Endodermal cell (in vitro differentiated cells): ENCODE measurements at regions not wholly inside any gene's neighbourhood (a gene's known extent, or its start where the extent isn't known, plus 50 kb on each side); places are given as distances from the start of the nearest gene placed in this dataset.

ENCODE experiments used
- DNase-seq: peaks from one replicate; pipeline ENCODE4 v3.0.0-alpha.2; 2017
- H3K27ac ChIP-seq: 2 replicates; pipeline ENCODE4 v1.5.1; 2013; ENCODE audit warnings: mild to moderate bottlenecking, low read depth, low read length, moderate library complexity
- H3K27me3 ChIP-seq: 2 replicates; pipeline ENCODE4 v1.6.1; 2013; ENCODE audit warnings: mild to moderate bottlenecking, low read length, moderate library complexity; ENCODE audit not compliant: insufficient read depth, control insufficient read depth, poor library complexity, severe bottlenecking
- H3K36me3 ChIP-seq: 2 replicates; pipeline ENCODE4 v1.7.0; 2013; ENCODE audit warnings: mild to moderate bottlenecking, low read length, moderate library complexity; ENCODE audit not compliant: control insufficient read depth, insufficient read depth
- H3K4me1 ChIP-seq: one replicate; pipeline ENCODE4 v1.7.0; 2013; ENCODE audit warnings: low read length; ENCODE audit not compliant: control insufficient read depth, insufficient read depth
- H3K4me3 ChIP-seq: 2 replicates; pipeline ENCODE4 v1.5.1; 2013; ENCODE audit warnings: mild to moderate bottlenecking, low read length, moderate library complexity
- H3K9ac ChIP-seq: 2 replicates; pipeline ENCODE4 v1.6.1; 2013; ENCODE audit warnings: mild to moderate bottlenecking, low read length, moderate library complexity; ENCODE audit not compliant: poor library complexity, severe bottlenecking; ENCODE audit errors: extremely low read depth
- H3K9me3 ChIP-seq: 2 replicates; pipeline ENCODE4 v1.6.1; 2013; ENCODE audit warnings: mild to moderate bottlenecking, low read length, moderate library complexity; ENCODE audit not compliant: control insufficient read depth
- H3K27ac Mint-ChIP-seq: 2 replicates; pipeline ENCODE4 v1.8.0; 2020; ENCODE audit warnings: mixed read lengths
- H3K27me3 Mint-ChIP-seq: 2 replicates; pipeline ENCODE4 v1.8.0; 2021; ENCODE audit warnings: mild to moderate bottlenecking, mixed read lengths; ENCODE audit not compliant: insufficient read depth
- H3K36me3 Mint-ChIP-seq: 2 replicates; pipeline ENCODE4 v1.8.0; 2020; ENCODE audit warnings: low read depth, mixed read lengths
- H3K4me1 Mint-ChIP-seq: 2 replicates; pipeline ENCODE4 v1.8.0; 2020; ENCODE audit warnings: mixed read lengths
- H3K4me3 Mint-ChIP-seq: 2 replicates; pipeline ENCODE4 v1.8.0; 2020; ENCODE audit warnings: mild to moderate bottlenecking, moderate library complexity, mixed read lengths
- H3K9me3 Mint-ChIP-seq: 2 replicates; pipeline ENCODE4 v1.8.0; 2020; ENCODE audit warnings: mild to moderate bottlenecking, mixed read lengths
- CTCF ChIP-seq: fragments of 200-600 bp; sonication (generic); conservative IDR thresholded peaks from 2 replicates; pipeline ENCODE4 v1.5.0; 2021; ENCODE audit warnings: antibody characterized with exemption, mild to moderate bottlenecking
- WGBS, 2 experiments: methylation state at CpG; one replicate each; pipeline versions ENCODE4 v1.1.5 to v1.1.7; 2013; ENCODE audit warnings: missing lambda C conversion rate in 2 of 2, mixed read lengths in 1 of 2; ENCODE audit not compliant: insufficient coverage in 1 of 2, insufficient read length in 1 of 2; 5-methylcytosine and 5-hydroxymethylcytosine counted together

- Histone ChIP-seq H3K4me1 (no peaks in the 10 kb centered on the region), H3K27ac (no peak overlapping the region), H3K27me3 (no peaks in the 10 kb centered on the region), H3K4me3 (no peak overlapping the region), H3K9ac (no peak overlapping the region), H3K36me3 (no peaks in the 10 kb centered on the region), H3K9me3 (peaks cover 40% of the 10 kb centered on the region)
- Mint-ChIP-seq H3K4me3 (no peak overlapping the region), H3K36me3 (peaks cover 9% of the 10 kb centered on the region), H3K27ac (no peak overlapping the region), H3K4me1 (peaks cover 4% of the 10 kb centered on the region), H3K27me3 (peaks cover 31% of the 10 kb centered on the region), H3K9me3 (peaks cover 54% of the 10 kb centered on the region)
- no peak for DNase-seq
- no peak for TF ChIP-seq CTCF
- WGBS, 2 experiments: 96% methylated on average over 1 of the region's 1 CpG; no CpG with 5 or more reads in 1 of the 2 experiments
These were observed 384.5 kb upstream of the GHITM start for GRCh38 chr10:83754857-83755256.

- Histone ChIP-seq H3K9ac (no peak overlapping the region), H3K9me3 (no peaks in the 10 kb centered on the region), H3K4me3 (no peak overlapping the region), H3K27me3 (no peaks in the 10 kb centered on the region), H3K27ac (no peak overlapping the region), H3K4me1 (no peaks in the 10 kb centered on the region), H3K36me3 (no peaks in the 10 kb centered on the region)
- H3K9me3 Mint-ChIP-seq: peaks cover 7% of the 10 kb centered on the region
- H3K4me1 Mint-ChIP-seq: peaks cover 14% of the 10 kb centered on the region
- DNase-seq: no peak
- no peak overlapping the region for H3K27ac Mint-ChIP-seq
- H3K27me3 Mint-ChIP-seq: peaks cover 67% of the 10 kb centered on the region
- no peak for TF ChIP-seq CTCF
- H3K4me3 Mint-ChIP-seq: no peak overlapping the region
- H3K36me3 Mint-ChIP-seq: no peaks in the 10 kb centered on the region
- WGBS, 2 experiments: 51% methylated on average over 2 of the region's 2 CpGs; no CpG with 5 or more reads in 1 of the 2 experiments
These were observed 379.2 kb upstream of the GHITM start for GRCh38 chr10:83760142-83760541.

GRCh38 chr10:83764666-83765065 lies 374.6 kb upstream of the GHITM start:
- Histone ChIP-seq H3K27me3 (no peaks in the 10 kb centered on the region), H3K4me3 (no peak overlapping the region), H3K9me3 (peaks cover 4% of the 10 kb centered on the region), H3K27ac (no peak overlapping the region), H3K4me1 (peaks cover 5% of the 10 kb centered on the region), H3K9ac (no peak overlapping the region), H3K36me3 (no peaks in the 10 kb centered on the region)
- Mint-ChIP-seq H3K36me3 (no peaks in the 10 kb centered on the region), H3K27ac (no peak overlapping the region), H3K27me3 (peaks cover 45% of the 10 kb centered on the region), H3K4me1 (peaks cover 22% of the 10 kb centered on the region), H3K9me3 (peaks cover 4% of the 10 kb centered on the region), H3K4me3 (no peak overlapping the region)
- TF ChIP-seq CTCF: no peak
- no peak for DNase-seq
- 85 to 88% methylated on average over 4 to 5 of the region's 5 CpGs for WGBS, 2 experiments
